NCI-H2196 treated with DMSO at 0.1 percent for 48 hours (cell line): ENCODE measurements at regions not wholly inside any gene's neighbourhood (a gene's known extent, or its start where the extent isn't known, plus 50 kb on each side); places are given as distances from the start of the nearest gene placed in this dataset.
"Not testable (repeated sequence)": the region's sequence is repeated elsewhere in the genome, so short reads cannot be mapped to it uniquely, and the experiment has no call there.

Experiments
- DNase-seq: peaks from one replicate; lab custom pipeline; 2025; ENCODE audit not compliant: unreplicated experiment; lab: John Stamatoyannopoulos, UW

- DNase-seq: no peak
These were observed 482.2 kb upstream of the SOX9 start for GRCh38 chr17:71638668-71639067.

- DNase-seq: no peak
These were observed 481.0 kb upstream of the SOX9 start for GRCh38 chr17:71639865-71640264.

- DNase-seq: not testable (repeated sequence)
These were observed 473.9 kb upstream of the SOX9 start for GRCh38 chr17:71646890-71647289.

- not testable (repeated sequence) for DNase-seq
These were observed 472.5 kb upstream of the SOX9 start for GRCh38 chr17:71648342-71648741.

- DNase-seq: no peak
These were observed 470.9 kb upstream of the SOX9 start for GRCh38 chr17:71649941-71650350.

- no peak for DNase-seq
These were observed 465.3 kb upstream of the SOX9 start for GRCh38 chr17:71655542-71655941.

- no peak for DNase-seq
These were observed 463.6 kb upstream of the SOX9 start for GRCh38 chr17:71656964-71657858.

- no peak for DNase-seq
These were observed 461.8 kb upstream of the SOX9 start for GRCh38 chr17:71658996-71659395.

- no peak for DNase-seq
These were observed 456.0 kb upstream of the SOX9 start for GRCh38 chr17:71664861-71665260.

GRCh38 chr17:71666047-71666446 is 454.8 kb upstream of the SOX9 start:
- DNase-seq: no peak

GRCh38 chr17:71667661-71668060 is 453.2 kb upstream of the SOX9 start:
- no peak for DNase-seq

- no peak for DNase-seq
These were observed 452.0 kb upstream of the SOX9 start for GRCh38 chr17:71668807-71669206.

- DNase-seq: no peak
These were observed 443.4 kb upstream of the SOX9 start for GRCh38 chr17:71677439-71677838.

GRCh38 chr17:71679832-71680231 is 441.0 kb upstream of the SOX9 start:
- DNase-seq: no peak

- no peak for DNase-seq
These were observed 439.2 kb upstream of the SOX9 start for GRCh38 chr17:71681427-71682173.

- DNase-seq: no peak
These were observed 438.7 kb upstream of the SOX9 start for GRCh38 chr17:71682174-71682494.

- no peak for DNase-seq
These were observed 431.0 kb upstream of the SOX9 start for GRCh38 chr17:71689782-71690181.

GRCh38 chr17:71699907-71700306 is 420.9 kb upstream of the SOX9 start:
- no peak for DNase-seq

- DNase-seq: no peak
These were observed 417.1 kb upstream of the SOX9 start for GRCh38 chr17:71703701-71704100.

GRCh38 chr17:71709271-71709890 is 411.4 kb upstream of the SOX9 start:
- no peak for DNase-seq

- no peak for DNase-seq
These were observed 410.9 kb upstream of the SOX9 start for GRCh38 chr17:71709946-71710345.

- DNase-seq: no peak
These were observed 410.0 kb upstream of the SOX9 start for GRCh38 chr17:71710816-71711215.
